MM.1S (cell line): ENCODE measurements at regions not wholly inside any gene's neighbourhood (a gene's known extent, or its start where the extent isn't known, plus 50 kb on each side); places are given as distances from the start of the nearest gene placed in this dataset.

Experiments used
- CTCF ChIP-seq: fragments of 300-600 bp; sonication (generic); IDR thresholded peaks from 2 replicates; pipeline ENCODE4 v1.5.1; 2016; ENCODE audit warnings: antibody characterized with exemption, low read length, mixed read lengths
- EZH2phosphoT487 ChIP-seq: fragments of 300-600 bp; sonication (generic); IDR thresholded peaks from 2 replicates; pipeline ENCODE4 v1.6.1; 2018; ENCODE audit warnings: antibody characterized with exemption, low read length

GRCh38 chr15:61582092-61582491, 353.0 kb upstream of the RORA start:
- TF ChIP-seq CTCF: no peak
- TF ChIP-seq EZH2phosphoT487: no peak
